Liver (tissue), 8 donors: ENCODE measurements at regions not wholly inside any gene's neighbourhood (a gene's known extent, or its start where the extent isn't known, plus 50 kb on each side); places are given as distances from the start of the nearest gene placed in this dataset.
"Not testable (repeated sequence)": the region's sequence is repeated elsewhere in the genome, so short reads cannot be mapped to it uniquely, and the experiment has no call there.

Source experiments
- DNase-seq: peaks from one replicate; pipeline ENCODE4 v3.0.0-alpha.2; 2017; ENCODE audit warnings: low spot score
- H3K27ac ChIP-seq, 2 donors: one replicate each; pipeline ENCODE4 v1.7.0; 2013; ENCODE audit warnings: inconsistent platforms in 2 of 2, low read length in 2 of 2, control low read depth in 1 of 2, low read depth in 1 of 2, mild to moderate bottlenecking in 1 of 2
- H3K27me3 ChIP-seq, 4 donors: one replicate each; pipeline versions ENCODE4 v1.6.1 to v1.7.0; 2013; ENCODE audit warnings: low read length in 3 of 4, inconsistent platforms in 1 of 4, mild to moderate bottlenecking in 1 of 4, moderate library complexity in 1 of 4; ENCODE audit not compliant: control insufficient read depth in 4 of 4, insufficient read depth in 4 of 4
- H3K36me3 ChIP-seq, 4 donors: one replicate each; pipeline versions ENCODE4 v1.6.1 to v1.7.0; 2013; ENCODE audit warnings: low read length in 3 of 4, mild to moderate bottlenecking in 3 of 4, low read depth in 1 of 4, moderate library complexity in 1 of 4; ENCODE audit not compliant: control insufficient read depth in 4 of 4, insufficient read depth in 3 of 4
- H3K4me1 ChIP-seq, 4 donors: one replicate each; pipeline versions ENCODE4 v1.6.1 to v1.7.0; 2013; ENCODE audit warnings: low read length in 3 of 4, mild to moderate bottlenecking in 3 of 4, moderate library complexity in 1 of 4; ENCODE audit not compliant: control insufficient read depth in 4 of 4, insufficient read depth in 4 of 4
- H3K4me3 ChIP-seq, 3 donors: one replicate each; pipeline versions ENCODE4 v1.6.1 to v1.7.0; 2013; ENCODE audit warnings: low read length in 3 of 3, control low read depth in 1 of 3, low read depth in 1 of 3, mild to moderate bottlenecking in 1 of 3
- H3K9ac ChIP-seq, 2 donors: one replicate each; pipeline ENCODE4 v1.7.0; 2013; ENCODE audit warnings: low read length in 2 of 2, mild to moderate bottlenecking in 2 of 2, moderate library complexity in 2 of 2, control low read depth in 1 of 2, low read depth in 1 of 2
- H3K9me3 ChIP-seq, 4 donors: one replicate each; pipeline versions ENCODE4 v1.6.1 to v1.7.0; 2013; ENCODE audit warnings: low read length in 3 of 4; ENCODE audit not compliant: control insufficient read depth in 4 of 4
- CTCF ChIP-seq: fragments of 150-350 bp; IDR thresholded peaks from 2 replicates; pipeline ENCODE4 v1.5.1; 2017; ENCODE audit warnings: improper control_type of control experiment, low read depth, low read length; ENCODE audit not compliant: missing input control
- EGR1 ChIP-seq, 2 donors: IDR thresholded peaks; 2 replicates each; pipeline ENCODE4 v1.6.1; 2016 to 2018; ENCODE audit warnings: antibody characterized with exemption in 2 of 2, low read depth in 2 of 2
- FOXA1 ChIP-seq: IDR thresholded peaks from 2 replicates; pipeline ENCODE4 v1.6.1; 2016; ENCODE audit warnings: antibody characterized with exemption
- FOXA2 ChIP-seq: IDR thresholded peaks from 2 replicates; pipeline ENCODE4 v1.6.1; 2016; ENCODE audit warnings: antibody characterized with exemption
- GABPA ChIP-seq, 2 donors: IDR thresholded peaks in 1 of 2; conservative IDR thresholded peaks in 1 of 2; 2 replicates each; pipeline ENCODE4 v1.6.1; 2016; ENCODE audit warnings: antibody characterized with exemption in 2 of 2, mild to moderate bottlenecking in 1 of 2, moderate library complexity in 1 of 2
- HNF4A ChIP-seq, 2 donors: conservative IDR thresholded peaks; 2 replicates each; pipeline ENCODE4 v1.6.1; 2016; ENCODE audit warnings: antibody characterized with exemption in 2 of 2, mild to moderate bottlenecking in 2 of 2
- HNF4G ChIP-seq: IDR thresholded peaks from 2 replicates; pipeline ENCODE4 v1.6.1; 2016; ENCODE audit warnings: antibody characterized with exemption
- MAX ChIP-seq: IDR thresholded peaks from 2 replicates; pipeline ENCODE4 v1.6.1; 2016; ENCODE audit warnings: antibody characterized with exemption
- RAD21 ChIP-seq, 2 donors: IDR thresholded peaks; 2 replicates each; pipeline ENCODE4 v1.6.1; 2016; ENCODE audit warnings: antibody characterized with exemption in 2 of 2, mild to moderate bottlenecking in 2 of 2
- REST ChIP-seq: IDR thresholded peaks from 2 replicates; pipeline ENCODE4 v1.6.1; 2016; ENCODE audit warnings: antibody characterized with exemption, mild to moderate bottlenecking
- RXRA ChIP-seq, 2 donors: IDR thresholded peaks; 2 replicates each; pipeline ENCODE4 v1.6.1; 2017 to 2018; ENCODE audit warnings: antibody characterized with exemption in 2 of 2, mild to moderate bottlenecking in 1 of 2
- SP1 ChIP-seq: IDR thresholded peaks from 2 replicates; pipeline ENCODE4 v1.6.1; 2018; ENCODE audit warnings: antibody characterized with exemption, mild to moderate bottlenecking
- TAF1 ChIP-seq: conservative IDR thresholded peaks from 2 replicates; pipeline ENCODE4 v1.6.1; 2016; ENCODE audit warnings: antibody characterized with exemption, mild to moderate bottlenecking
- YY1 ChIP-seq: IDR thresholded peaks from 2 replicates; pipeline ENCODE4 v1.6.1; 2016; ENCODE audit warnings: antibody characterized with exemption, mild to moderate bottlenecking
- ZBTB33 ChIP-seq: IDR thresholded peaks from 2 replicates; pipeline ENCODE4 v1.6.1; 2016; ENCODE audit warnings: antibody characterized with exemption
- WGBS: extraction: QIAGEN DNeasy Blood & Tissue Kit; methylation state at CpG from one replicate; pipeline ENCODE4 v1.1.7; 2013; 5-methylcytosine and 5-hydroxymethylcytosine counted together
- donor health status: healthy.
- donor health status: healthy.
- donor health status: healthy.
- donor health status: healthy.
- donor health status: healthy.

- H3K4me1 ChIP-seq = no peaks in the 10 kb centered on the region
- H3K9ac ChIP-seq = no peak overlapping the region
- TF ChIP-seq REST = no peak
- no peak for TF ChIP-seq EGR1 (IDR thresholded peaks at IDR 0.05; ENCODE audit: low read depth in 2 of 2)
- TF ChIP-seq FOXA1 = no peak
- no peak for TF ChIP-seq TAF1
- TF ChIP-seq RXRA (IDR thresholded peaks at IDR 0.05) = no peak
- no peak for TF ChIP-seq SP1
- no peak for TF ChIP-seq MAX
- no peak for TF ChIP-seq HNF4G
- TF ChIP-seq FOXA2 = no peak
- TF ChIP-seq CTCF = no peak
- no peak for TF ChIP-seq ZBTB33
- no peak for TF ChIP-seq GABPA (IDR thresholded peaks at IDR 0.05 in 1 of 2, conservative IDR thresholded peaks at IDR 0.05 in 1 of 2)
- TF ChIP-seq YY1 = no peak
- TF ChIP-seq RAD21 (IDR thresholded peaks at IDR 0.05) = no peak
- no peak for TF ChIP-seq HNF4A (conservative IDR thresholded peaks at IDR 0.05)
- H3K27me3 ChIP-seq = no peaks in the 10 kb centered on the region
- H3K9me3 ChIP-seq = peaks cover 0 to 1% (median 0%) of the 10 kb centered on the region in 4 donors
- no peak overlapping the region for H3K4me3 ChIP-seq
- no peak overlapping the region for H3K27ac ChIP-seq
- no peak for DNase-seq
- no peaks in the 10 kb centered on the region for H3K36me3 ChIP-seq
- WGBS = 92% methylated on average over 1 of the region's 1 CpG
Measured at GRCh38 chr10:36462194-36462593, 663.2 kb upstream of the ANKRD30A start.

GRCh38 chr10:36458437-36458836 lies 667.0 kb upstream of the ANKRD30A start:
- not testable (repeated sequence) for H3K9me3 ChIP-seq, H3K4me3 ChIP-seq, H3K36me3 ChIP-seq, H3K4me1 ChIP-seq, H3K27ac ChIP-seq, H3K9ac ChIP-seq, H3K27me3 ChIP-seq, DNase-seq
